ENCODE measurements at regions not wholly inside any gene's neighbourhood (a gene's known extent, or its start where the extent isn't known, plus 50 kb on each side); places are given as distances from the start of the nearest gene placed in this dataset.

DNA sequence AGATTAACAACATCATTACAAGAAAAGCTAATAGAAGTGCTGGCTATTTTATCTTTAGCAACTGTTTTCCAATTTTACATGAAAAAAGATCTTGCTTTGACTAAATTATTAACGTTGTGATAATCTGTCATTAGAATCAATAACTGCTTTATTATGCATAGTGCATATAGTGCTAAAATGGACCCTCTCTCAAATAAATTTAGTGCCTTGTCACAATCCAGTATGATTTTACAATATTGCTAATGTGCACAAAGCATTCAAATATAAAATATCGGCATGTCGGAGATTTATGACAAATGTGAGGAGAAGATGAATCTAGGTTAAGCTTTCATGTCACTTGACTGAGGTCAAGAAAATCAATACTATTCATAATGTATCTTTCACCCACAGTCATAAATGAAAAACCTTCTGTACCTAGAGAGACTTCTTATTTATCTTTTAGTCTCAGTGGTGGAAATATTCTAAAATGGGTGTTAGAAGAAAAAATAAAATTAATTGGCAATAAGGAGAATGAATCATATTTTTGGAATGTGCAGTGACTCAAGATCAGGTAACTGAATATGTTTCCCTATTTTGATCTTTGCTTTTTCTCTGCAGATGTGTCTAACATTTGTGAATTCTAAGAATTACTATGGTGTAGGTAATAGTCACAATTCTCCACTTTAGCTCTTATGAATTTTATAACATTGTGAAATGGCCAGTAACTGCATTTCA lies 672.9 kb upstream of the GRAMD2B start:
- Histone ChIP-seq H3K4me1 (no peaks in the 10 kb centered on the region), H3K9me3 (no peaks in the 10 kb centered on the region), H3K27ac (no peak overlapping the region), H3K4me3 (replicated peaks in 1 of 3) (no peak overlapping the region), H3K36me3 (no peaks in the 10 kb centered on the region), H3K27me3 (no peaks in the 10 kb centered on the region)
- DNase-seq, result no peak
- WGBS, 2 donors, result 90 to 94% methylated on average over 3 of the region's 3 CpGs
- TF ChIP-seq POLR2A (IDR thresholded peaks at IDR 0.05), result no peak
- TF ChIP-seq, protein P1, sequence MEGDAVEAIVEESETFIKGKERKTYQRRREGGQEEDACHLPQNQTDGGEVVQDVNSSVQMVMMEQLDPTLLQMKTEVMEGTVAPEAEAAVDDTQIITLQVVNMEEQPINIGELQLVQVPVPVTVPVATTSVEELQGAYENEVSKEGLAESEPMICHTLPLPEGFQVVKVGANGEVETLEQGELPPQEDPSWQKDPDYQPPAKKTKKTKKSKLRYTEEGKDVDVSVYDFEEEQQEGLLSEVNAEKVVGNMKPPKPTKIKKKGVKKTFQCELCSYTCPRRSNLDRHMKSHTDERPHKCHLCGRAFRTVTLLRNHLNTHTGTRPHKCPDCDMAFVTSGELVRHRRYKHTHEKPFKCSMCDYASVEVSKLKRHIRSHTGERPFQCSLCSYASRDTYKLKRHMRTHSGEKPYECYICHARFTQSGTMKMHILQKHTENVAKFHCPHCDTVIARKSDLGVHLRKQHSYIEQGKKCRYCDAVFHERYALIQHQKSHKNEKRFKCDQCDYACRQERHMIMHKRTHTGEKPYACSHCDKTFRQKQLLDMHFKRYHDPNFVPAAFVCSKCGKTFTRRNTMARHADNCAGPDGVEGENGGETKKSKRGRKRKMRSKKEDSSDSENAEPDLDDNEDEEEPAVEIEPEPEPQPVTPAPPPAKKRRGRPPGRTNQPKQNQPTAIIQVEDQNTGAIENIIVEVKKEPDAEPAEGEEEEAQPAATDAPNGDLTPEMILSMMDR (IDR thresholded peaks at IDR 0.05), result no peak
- intact Hi-C loops (cut with DNase I), result no loop called here

DNA sequence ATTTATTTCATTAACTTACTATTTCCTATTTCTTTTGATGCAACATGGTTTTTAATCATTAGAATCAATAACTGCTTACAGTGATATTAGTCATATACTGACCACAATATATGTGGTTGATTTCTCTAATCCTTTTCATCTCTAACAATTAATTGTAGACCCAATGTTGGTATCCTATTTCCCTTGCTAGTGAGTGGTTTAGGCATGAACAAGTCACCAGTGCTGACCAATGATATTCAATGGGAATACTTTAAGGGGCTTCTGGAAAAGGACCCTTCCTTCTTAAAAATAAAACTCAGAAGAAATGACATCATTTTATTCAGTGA lies 672.4 kb upstream of the GRAMD2B start:
- Histone ChIP-seq H3K4me1 (no peaks in the 10 kb centered on the region), H3K9me3 (no peaks in the 10 kb centered on the region), H3K4me3 (replicated peaks in 1 of 3) (no peak overlapping the region), H3K27me3 (no peaks in the 10 kb centered on the region), H3K36me3 (no peaks in the 10 kb centered on the region), H3K27ac (no peak overlapping the region)
- no peak for TF ChIP-seq POLR2A (IDR thresholded peaks at IDR 0.05)
- TF ChIP-seq, protein P1 (IDR thresholded peaks at IDR 0.05), result no peak
- intact Hi-C loops (cut with DNase I), result no loop called here
- no peak for DNase-seq

DNA sequence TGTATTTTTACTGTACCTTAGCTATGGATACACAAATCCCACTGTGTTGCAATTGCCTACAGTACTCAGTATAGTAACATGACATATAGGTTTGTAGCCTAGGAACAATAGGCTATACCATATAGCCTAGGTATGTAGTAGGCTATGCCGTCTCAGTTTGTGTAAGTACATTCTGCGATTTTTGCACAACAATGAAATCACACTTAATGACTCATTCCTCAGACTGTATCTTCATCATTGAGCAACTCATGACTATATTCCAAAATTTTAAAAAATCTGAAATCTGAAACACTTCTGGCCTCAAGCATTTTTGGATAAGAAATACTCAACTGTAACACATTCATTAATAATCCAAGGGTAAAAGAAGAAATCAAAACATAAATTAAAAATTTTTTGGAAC lies 666.8 kb upstream of the GRAMD2B start:
- WGBS, 2 donors, result 79 to 87% methylated on average over 2 of the region's 2 CpGs
- Histone ChIP-seq H3K27ac (no peak overlapping the region), H3K27me3 (no peaks in the 10 kb centered on the region), H3K36me3 (no peaks in the 10 kb centered on the region), H3K4me3 (replicated peaks in 1 of 3) (no peak overlapping the region), H3K9me3 (no peaks in the 10 kb centered on the region), H3K4me1 (no peaks in the 10 kb centered on the region)
- intact Hi-C loops (cut with DNase I), result no loop called here
- no peak for DNase-seq
- TF ChIP-seq, protein P1 (IDR thresholded peaks at IDR 0.05), result no peak
- TF ChIP-seq POLR2A (IDR thresholded peaks at IDR 0.05), result no peak

DNA sequence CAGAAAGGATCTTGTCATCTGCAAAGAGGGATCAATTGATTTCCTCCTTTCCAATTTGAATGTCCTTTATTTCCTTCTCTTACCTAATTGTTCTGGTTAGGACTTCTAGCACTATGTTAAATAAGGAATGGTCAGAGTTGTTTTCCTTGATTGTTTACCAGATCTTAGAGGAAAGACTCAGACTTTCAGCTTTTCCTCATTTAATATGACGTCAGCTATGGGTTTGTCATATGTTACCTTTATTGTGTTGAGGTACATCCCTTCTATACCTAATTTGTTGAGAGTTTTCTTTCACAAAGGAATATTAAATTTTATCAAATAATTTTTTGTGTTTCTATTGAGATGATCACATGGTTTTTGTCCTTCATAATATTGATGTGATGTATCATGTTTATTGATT lies 656.5 kb upstream of the GRAMD2B start:
- WGBS, 2 donors, result 88% methylated on average over 1 of the region's 1 CpG
- H3K27me3 ChIP-seq, result no peaks in the 10 kb centered on the region
- no peaks in the 10 kb centered on the region for H3K9me3 ChIP-seq
- H3K4me3 ChIP-seq (replicated peaks in 1 of 3), result no peak overlapping the region
- DNase-seq, result no peak
- H3K27ac ChIP-seq, result no peak overlapping the region
- no peaks in the 10 kb centered on the region for H3K4me1 ChIP-seq
- intact Hi-C loops (cut with DNase I), result no loop called here
- TF ChIP-seq POLR2A (IDR thresholded peaks at IDR 0.05), result no peak
- TF ChIP-seq, protein P1 (IDR thresholded peaks at IDR 0.05), result no peak
- H3K36me3 ChIP-seq, result no peaks in the 10 kb centered on the region

DNA sequence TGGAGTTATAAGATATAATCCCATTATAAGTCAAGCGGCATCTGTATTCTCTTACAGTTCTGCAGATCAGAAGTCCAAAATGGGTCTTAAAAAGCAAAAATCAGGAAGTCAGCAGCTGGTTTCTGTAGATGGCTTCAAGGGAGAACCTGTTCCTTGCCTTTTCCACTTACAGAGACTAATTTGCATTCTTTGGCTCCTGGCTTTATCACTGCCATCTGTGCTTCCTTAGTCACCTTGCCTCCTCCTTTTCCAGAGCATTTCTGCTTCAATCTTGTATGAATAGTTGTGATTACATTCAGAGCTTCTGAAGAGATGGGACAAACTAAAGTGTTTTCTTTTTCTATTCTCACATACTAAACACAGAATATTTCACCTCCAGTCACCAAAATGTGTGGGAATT lies 647.3 kb upstream of the GRAMD2B start:
- Histone ChIP-seq H3K4me3 (replicated peaks in 1 of 3) (no peak overlapping the region), H3K4me1 (no peaks in the 10 kb centered on the region), H3K27me3 (no peaks in the 10 kb centered on the region), H3K36me3 (no peaks in the 10 kb centered on the region), H3K27ac (no peak overlapping the region), H3K9me3 (no peaks in the 10 kb centered on the region)
- intact Hi-C loops (cut with DNase I), result no loop called here
- DNase-seq, result no peak
- WGBS, 2 donors, result 95 to 96% methylated on average over 1 of the region's 1 CpG
- TF ChIP-seq, protein P1 (IDR thresholded peaks at IDR 0.05), result no peak
